Amniotic stem cell (primary cell): ENCODE measurements at regions not wholly inside any gene's neighbourhood (a gene's known extent, or its start where the extent isn't known, plus 50 kb on each side); places are given as distances from the start of the nearest gene placed in this dataset.
"Not testable (repeated sequence)": the region's sequence is repeated elsewhere in the genome, so short reads cannot be mapped to it uniquely, and the experiment has no call there.

Source experiments
- DNase-seq: peaks from one replicate; lab custom pipeline; 2025; lab: John Stamatoyannopoulos, UW

- no peak for DNase-seq
Measured at GRCh38 chr12:23253191-23253590, 628.2 kb downstream of the ETNK1 start.

- not testable (repeated sequence) for DNase-seq
Measured at GRCh38 chr12:23253910-23254309, 628.9 kb downstream of the ETNK1 start.

DNA sequence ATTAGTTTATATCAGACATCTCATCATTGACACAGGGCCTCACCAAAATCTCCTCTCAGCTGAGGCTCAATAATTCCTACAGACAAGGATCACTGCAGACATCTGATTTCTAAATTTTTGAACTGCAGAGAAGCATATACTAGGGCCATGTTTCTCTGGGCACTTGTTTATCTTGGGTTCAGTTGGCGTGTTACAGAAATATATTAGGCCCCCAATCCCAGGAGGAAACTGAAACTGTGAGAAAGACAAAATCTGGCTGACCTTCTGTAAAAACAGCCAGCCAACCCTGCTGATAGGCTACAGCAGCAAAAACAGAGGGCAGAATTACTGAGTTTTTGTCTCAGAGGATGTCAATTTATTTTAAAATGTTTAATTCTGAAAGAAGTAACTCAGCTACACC is 634.6 kb downstream of the ETNK1 start:
- DNase-seq: no peak

GRCh38 chr12:23262670-23263069 is 637.7 kb downstream of the ETNK1 start:
- DNase-seq: no peak

- DNase-seq: no peak
Measured at GRCh38 chr12:23277831-23278230, 652.9 kb downstream of the ETNK1 start.

GRCh38 chr12:23281295-23281694 is 656.3 kb downstream of the ETNK1 start:
- no peak for DNase-seq

GRCh38 chr12:23282701-23283100 is 657.7 kb downstream of the ETNK1 start:
- DNase-seq: no peak

DNA sequence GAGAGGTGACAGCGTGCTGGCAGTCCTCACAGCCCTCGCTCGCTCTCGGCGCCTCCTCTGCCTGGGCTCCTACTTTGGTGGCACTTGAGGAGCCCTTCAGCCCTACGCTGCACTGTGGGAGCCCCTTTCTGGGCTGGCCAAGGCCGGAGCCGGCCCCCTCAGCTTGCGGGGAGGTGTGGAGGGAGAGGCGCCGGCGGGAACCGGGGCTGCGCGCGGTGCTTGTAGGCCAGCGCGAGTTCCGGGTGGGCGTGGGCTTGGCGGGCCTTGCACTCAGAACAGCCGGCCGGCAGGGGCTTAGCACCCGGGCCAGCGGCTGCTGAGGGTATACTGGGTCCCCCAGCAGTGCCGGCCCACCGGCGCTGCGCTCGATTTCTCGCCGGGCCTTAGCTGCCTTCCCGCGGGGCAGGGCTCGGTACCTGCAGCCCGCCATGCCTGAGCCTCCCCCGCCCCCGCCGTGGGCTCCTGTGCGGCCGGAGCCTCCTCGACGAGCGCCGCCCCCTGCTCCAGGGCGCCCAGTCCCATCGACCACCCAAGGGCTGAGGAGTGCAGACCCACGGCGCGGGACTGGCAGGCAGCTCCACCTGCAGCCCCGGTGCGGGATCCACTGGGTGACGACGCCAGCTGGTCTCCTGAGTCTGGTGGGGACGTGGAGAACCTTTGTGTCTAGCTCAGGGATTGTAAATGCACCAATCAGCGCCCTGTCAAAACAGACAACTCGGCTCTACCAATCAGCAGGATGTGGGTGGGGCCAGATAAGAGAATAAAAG is 661.0 kb downstream of the ETNK1 start:
- not testable (repeated sequence) for DNase-seq

- DNase-seq: no peak
Measured at GRCh38 chr12:23290627-23291330, 658.7 kb downstream of the SOX5 start.

DNA sequence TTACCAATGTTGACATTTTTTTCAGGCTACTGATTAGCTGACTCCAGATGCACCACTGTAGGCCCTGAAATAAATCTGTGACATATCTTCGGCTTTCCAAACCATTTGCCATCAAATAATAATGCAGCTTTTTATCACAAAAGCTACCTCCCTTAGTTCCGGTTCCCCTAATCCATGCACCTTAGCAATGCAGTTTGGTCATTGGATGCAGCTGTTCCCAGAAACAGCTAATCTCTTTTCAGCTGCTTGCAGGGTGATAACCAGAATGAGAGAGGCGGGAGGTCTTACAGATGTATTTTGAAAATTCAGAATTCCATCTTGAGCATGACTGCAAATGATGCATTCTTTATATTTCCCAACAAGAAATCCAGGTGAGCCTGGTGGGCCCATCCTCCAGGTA is 646.2 kb downstream of the SOX5 start:
- DNase-seq: no peak

- DNase-seq: no peak
Measured at GRCh38 chr12:23303821-23304220, 645.6 kb downstream of the SOX5 start.

DNA sequence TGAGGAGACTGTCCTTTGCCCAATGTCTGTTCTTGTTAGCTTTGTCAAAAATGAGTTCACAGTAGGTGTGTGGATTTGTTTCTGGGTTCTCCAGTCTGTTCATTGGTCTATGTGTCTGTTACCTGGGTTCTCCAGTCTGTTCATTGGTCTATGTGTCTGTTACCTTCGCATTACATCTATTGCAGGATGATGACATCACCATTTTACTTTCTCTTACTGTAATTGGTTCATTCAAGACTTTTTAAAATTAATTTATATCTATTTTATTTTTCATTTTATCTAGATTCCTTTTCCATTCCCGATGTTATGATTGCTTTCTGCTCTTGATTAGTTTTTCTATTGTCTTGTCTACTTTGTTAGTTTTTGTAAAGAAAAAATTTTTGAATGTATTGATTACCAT is 615.5 kb downstream of the SOX5 start:
- DNase-seq: no peak

DNA sequence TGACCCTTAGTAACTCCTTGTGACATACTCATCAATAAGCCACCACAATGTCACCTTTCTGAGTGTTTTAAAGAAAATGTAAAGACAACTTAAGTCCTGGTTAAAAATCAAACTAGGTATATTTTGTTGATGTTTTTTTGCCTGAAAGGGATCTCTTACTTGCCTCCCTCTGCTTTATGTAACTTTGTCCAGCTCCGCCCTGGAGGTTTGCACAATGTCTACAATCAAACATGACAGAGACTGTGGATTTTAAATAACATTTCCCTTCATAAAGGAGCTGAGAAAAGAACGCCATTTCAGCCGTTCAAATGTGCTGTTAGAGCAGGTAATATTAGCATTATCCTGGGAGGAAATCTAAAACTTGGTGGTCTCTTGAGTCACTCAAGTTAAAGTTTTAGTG is 613.9 kb downstream of the SOX5 start:
- DNase-seq: no peak

GRCh38 chr12:23337213-23337612 is 612.3 kb downstream of the SOX5 start:
- DNase-seq: no peak

- DNase-seq: no peak
Measured at GRCh38 chr12:23340351-23340750, 609.1 kb downstream of the SOX5 start.

GRCh38 chr12:23342407-23342806 is 607.1 kb downstream of the SOX5 start:
- DNase-seq: no peak

- DNase-seq: no peak
Measured at GRCh38 chr12:23349564-23349963, 599.9 kb downstream of the SOX5 start.

DNA sequence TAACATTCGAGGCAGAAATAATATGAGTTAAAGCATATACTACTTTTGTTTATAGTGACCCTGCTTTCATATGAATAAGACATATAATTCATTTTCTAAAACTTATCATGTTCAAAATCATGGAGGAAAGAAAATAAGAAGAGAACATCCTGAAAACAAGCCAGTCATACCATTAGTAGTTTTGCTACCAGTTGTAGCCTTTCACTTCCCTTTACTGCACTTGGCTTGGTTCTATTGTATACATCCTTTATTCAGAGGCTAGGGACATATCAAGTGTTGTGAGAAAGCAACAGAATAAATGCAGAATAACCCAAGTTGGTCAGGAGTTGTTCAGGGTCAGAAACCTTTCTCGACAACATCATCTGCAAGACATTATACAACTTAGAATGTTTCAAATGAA is 598.7 kb downstream of the SOX5 start:
- no peak for DNase-seq

GRCh38 chr12:23352670-23353069 is 596.8 kb downstream of the SOX5 start:
- no peak for DNase-seq

DNA sequence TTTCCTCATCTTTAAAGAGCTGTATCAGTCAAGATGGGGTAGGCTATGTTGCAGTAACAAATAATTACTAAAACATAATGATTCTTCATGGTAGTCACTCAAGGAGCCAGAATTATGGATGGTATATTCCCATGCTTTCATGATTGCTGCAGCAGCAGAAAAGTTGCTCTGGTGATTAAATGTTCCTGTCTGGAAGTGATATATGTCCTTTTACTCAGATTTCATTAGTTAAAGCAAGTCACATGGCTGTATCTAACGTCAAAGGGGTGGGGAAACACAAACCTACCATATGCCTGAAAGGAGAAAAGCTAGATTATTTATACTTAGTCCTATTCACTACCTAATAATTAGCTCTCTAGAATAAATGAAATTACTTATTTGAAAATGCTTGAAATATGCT is 594.7 kb downstream of the SOX5 start:
- no peak for DNase-seq

GRCh38 chr12:23356440-23356839 is 593.0 kb downstream of the SOX5 start:
- no peak for DNase-seq

DNA sequence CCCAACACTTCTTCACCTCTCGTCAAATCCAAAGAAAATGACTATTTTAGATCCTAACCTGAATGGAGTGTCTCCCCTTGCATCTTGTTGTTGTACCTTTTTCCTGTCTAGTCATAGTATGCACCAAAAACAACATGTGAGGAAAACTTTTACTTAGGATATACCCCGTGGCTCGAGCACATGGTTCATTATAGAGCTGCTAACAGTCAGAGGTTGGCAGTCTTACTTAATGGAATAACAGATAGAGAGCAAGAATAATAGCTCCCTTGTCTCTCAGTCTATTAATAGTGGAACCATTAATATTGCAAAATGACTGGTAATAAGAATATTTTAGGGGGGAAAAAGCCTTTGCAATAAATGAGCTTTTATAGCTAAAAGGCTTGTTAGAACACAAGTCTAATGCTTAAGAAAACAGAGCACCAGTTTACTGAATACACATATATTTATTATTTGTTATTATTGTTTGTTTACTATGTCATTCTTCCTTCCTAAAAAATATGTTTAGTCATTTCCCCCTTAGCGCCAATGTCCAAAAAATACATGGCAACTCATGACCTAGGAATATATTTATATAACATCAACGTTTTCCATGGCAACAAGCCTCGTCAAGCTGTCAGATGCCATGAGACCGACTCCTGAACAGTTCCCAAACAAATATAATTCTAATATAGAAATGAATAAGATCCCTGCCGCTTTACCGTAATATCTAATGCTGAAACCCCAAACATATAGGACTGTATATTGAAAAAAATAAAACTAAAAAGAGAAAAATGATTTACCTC is 592.4 kb downstream of the SOX5 start:
- no peak for DNase-seq
